Keratinocyte (primary cell): ENCODE measurements at regions not wholly inside any gene's neighbourhood (a gene's known extent, or its start where the extent isn't known, plus 50 kb on each side); places are given as distances from the start of the nearest gene placed in this dataset.

ENCODE experiments used
- CTCF ChIP-seq, 3 experiments: IDR thresholded peaks in 1 of 3; conservative IDR thresholded peaks in 1 of 3; optimal IDR thresholded peaks in 1 of 3; 2 replicates in 2 of 3; 3 replicates in 1 of 3; pipeline versions ENCODE3 to v1.5.1; 2011; ENCODE audit warnings: low read length in 3 of 3, mild to moderate bottlenecking in 3 of 3, moderate library complexity in 2 of 3, control low read depth in 1 of 3, inconsistent platforms in 1 of 3; ENCODE audit not compliant: insufficient read depth in 2 of 3; ENCODE audit errors: extremely low read depth in 1 of 3
- EZH2 ChIP-seq: IDR thresholded peaks from one replicate; pipeline ENCODE4 v1.6.1; 2012; ENCODE audit warnings: inconsistent platforms, mild to moderate bottlenecking, low read length, moderate library complexity

DNA sequence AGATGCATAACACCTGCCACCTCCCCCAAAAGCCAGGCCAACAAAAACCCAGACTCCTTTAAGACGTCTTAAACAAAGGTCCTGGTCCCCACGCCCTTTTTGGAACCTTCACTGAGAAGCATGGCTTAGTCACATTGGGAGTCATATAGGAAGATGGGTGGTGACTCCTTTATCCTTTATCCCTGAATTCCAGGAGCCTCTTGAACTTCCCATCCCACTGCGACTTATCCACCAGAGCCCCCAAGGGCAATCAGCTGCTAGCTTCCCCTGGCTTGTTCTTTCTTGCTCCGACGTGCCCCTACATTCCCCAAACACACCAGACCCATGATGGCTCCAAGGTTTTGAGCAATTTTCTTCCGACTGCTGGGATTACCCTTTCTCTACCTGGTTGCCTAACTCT is 567.0 kb upstream of the CADM1 start:
- TF ChIP-seq CTCF (optimal IDR thresholded peaks at IDR 0.05 in 1 of 3, IDR thresholded peaks at IDR 0.05 in 1 of 3, conservative IDR thresholded peaks at IDR 0.05 in 1 of 3; ENCODE audit: extremely low read depth in 1 of 3, insufficient read depth in 2 of 3, low read length in 3 of 3) (no peak), EZH2 (no peak)
